Erythroblast (primary cell): ENCODE measurements at regions not wholly inside any gene's neighbourhood (a gene's known extent, or its start where the extent isn't known, plus 50 kb on each side); places are given as distances from the start of the nearest gene placed in this dataset.

Source experiments
- GATA1 ChIP-seq: IDR thresholded peaks from 2 replicates; pipeline ENCODE4 v1.6.1; 2011; ENCODE audit warnings: low read depth, mild to moderate bottlenecking, control low read depth, low read length, moderate library complexity
- POLR2A ChIP-seq: IDR thresholded peaks from 2 replicates; pipeline ENCODE4 v1.6.1; 2011; ENCODE audit warnings: mild to moderate bottlenecking, low read length

DNA sequence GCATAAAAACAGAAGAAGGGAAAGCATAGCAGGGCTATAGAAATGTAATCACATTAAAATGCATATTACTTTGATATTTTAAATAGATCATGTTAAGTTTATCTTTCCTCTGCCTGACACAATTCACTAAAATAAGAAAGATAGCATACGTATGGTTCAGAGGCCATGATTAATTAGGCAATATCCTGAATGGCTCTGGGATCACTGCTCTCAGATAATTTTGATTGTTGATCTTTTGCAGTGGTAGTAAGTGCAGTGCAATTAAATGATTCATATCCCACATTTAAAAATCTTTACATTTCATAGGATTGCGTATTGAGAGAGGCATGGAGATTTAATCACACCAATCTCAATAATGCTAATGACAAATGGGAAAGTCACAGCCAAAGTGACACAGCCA is 1040.7 kb downstream of the SOCS6 start:
- TF ChIP-seq POLR2A (no peak), GATA1 (no peak)
